Dedifferentiated amniotic fluid mesenchymal stem cell (primary cell): ENCODE measurements at regions not wholly inside any gene's neighbourhood (a gene's known extent, or its start where the extent isn't known, plus 50 kb on each side); places are given as distances from the start of the nearest gene placed in this dataset.

ENCODE experiments used
- DNase-seq: peaks from one replicate; pipeline ENCODE4 v3.0.0-alpha.2; 2016; ENCODE audit errors: extremely low spot score

- DNase-seq: no peak
These were observed 792.0 kb downstream of the UQCRFS1 start for GRCh38 chr19:28420811-28421550.

DNA sequence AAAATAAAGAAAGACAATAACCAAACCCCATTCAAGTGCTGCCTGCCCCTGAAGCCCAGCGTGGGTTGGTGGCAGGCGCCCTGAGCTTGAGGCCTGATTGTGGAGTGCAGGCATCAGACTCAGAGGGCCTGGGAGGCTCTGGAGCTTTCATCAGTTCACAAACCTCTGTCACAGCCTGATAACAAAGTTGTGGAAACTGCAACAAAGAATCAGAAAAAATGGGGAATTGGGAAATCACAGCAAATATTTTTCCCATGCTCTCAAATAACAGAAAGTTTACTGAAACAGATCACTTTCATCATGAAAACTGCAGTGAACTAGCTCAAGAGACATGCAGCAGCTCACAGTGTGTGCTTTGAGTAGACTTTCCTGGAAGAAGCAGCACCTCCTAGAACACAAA is 793.6 kb downstream of the UQCRFS1 start:
- DNase-seq: no peak

DNA sequence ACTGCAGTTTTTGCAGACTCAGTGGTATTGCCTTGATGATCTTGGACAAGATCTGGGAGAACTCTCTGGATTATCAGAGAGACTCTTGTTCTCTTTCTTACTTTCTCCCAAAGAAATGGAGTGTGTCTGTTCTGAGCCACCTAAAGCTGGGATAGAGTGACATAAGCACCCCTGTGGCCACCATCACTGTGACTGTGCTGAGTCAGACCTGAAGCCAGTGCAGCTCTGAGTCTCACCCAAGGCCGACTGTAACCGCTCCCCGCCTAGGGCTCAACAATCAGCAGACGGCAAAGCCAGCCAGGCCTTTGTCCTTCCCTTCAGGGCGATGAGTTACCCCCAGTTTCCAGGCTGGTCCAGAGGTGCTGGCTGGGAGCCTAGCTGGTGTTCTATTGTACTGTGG is 795.6 kb downstream of the UQCRFS1 start:
- no peak for DNase-seq

- no peak for DNase-seq
These were observed 796.7 kb downstream of the UQCRFS1 start for GRCh38 chr19:28416245-28416644.

DNA sequence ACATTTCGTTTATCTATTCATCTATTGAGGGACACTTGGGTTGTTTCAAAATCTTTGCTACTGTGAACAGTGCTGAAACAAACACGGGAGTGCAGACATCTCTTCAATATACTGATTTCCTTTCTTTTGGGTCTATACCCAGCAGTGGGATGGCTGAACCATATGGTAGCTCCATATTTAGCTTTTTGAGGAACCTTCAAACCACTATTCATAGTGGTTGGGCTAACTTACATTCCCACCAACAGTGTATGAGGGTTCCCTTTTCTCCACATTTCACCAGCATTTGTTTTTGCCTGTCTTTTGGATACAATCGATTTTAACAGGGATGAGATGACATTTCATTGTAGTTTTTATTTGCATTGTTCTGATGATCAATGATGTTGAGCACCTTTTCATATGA is 798.2 kb downstream of the UQCRFS1 start:
- DNase-seq: no peak

DNA sequence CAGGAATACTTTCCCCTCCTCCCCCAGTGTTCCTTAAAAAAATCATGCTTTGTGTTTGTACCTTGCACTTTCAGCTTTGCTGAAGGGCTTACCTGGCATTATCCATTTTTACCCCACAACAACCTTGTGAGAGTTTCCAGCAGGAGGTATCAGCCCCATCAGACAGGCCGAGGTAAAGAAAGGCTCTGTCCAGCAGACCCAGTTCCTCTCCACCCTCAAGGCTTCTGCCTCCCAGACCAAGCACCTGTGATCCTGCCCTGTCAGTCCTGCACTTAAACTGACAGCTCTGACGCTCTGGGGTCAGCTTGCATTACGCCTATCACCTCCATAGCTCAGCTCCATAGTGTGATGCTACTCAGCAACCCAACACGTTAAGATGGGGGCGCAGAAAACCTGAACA is 803.1 kb downstream of the UQCRFS1 start:
- DNase-seq: no peak

DNA sequence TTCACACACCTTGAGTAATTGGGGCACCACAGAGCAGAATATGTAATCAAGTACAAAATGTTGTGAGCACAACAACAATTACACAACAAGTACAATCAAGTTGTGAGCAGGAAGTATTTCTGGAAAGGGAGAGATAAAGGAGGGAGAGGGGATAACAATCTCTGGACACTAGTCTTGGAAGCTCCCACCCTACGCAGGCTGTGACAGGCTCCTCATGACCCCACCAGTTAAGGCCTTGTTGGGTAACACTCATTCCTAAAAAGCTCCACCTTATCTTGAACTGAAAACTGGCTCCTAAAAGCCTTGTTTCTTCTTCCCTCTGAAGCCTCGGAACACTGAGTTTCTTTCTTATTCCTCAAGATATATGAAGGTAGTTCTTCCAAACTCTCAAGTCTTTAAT is 806.0 kb downstream of the UQCRFS1 start:
- DNase-seq: no peak

DNA sequence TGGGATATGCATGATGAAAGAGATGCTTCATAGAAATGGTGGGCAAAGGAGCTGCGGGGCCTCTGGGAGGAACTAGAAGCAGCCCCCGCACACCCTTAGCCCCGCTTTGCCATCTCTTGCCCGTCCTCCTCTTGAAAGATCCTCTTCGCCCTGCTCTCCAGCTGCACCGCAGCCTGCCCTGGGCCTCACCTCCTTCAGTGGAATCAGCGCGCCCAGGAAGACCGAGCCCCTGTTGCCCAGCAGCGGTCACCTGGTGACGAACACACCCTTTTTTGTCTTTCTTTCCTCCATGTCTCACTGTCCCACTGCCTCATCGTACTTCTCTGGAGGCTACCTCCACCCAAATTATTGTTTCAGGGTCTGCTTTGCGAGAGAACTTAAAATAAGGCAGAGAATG is 807.6 kb downstream of the UQCRFS1 start:
- no peak for DNase-seq

GRCh38 chr19:28404472-28404871 is 808.5 kb downstream of the UQCRFS1 start:
- DNase-seq: no peak

DNA sequence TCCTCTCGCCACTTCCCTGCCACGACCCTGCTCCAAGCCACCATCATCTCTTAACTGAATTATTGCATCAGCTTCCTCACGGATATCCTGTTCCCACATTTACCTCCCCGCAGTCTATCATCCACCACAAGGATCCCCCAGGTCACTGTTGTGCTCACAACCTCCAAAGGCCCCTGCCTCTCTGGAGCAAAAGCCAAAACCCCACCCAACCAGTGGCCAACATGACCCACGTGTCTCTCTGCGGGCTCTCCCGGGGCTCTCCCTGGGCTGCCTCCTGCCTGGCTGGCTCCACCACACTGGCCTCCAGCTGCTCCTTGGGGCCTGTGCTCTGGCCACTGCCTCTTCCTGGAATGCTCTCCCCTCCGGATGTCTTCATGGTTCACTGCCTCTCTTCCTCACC is 809.3 kb downstream of the UQCRFS1 start:
- no peak for DNase-seq

GRCh38 chr19:28402701-28403290 is 810.2 kb downstream of the UQCRFS1 start:
- no peak for DNase-seq

DNA sequence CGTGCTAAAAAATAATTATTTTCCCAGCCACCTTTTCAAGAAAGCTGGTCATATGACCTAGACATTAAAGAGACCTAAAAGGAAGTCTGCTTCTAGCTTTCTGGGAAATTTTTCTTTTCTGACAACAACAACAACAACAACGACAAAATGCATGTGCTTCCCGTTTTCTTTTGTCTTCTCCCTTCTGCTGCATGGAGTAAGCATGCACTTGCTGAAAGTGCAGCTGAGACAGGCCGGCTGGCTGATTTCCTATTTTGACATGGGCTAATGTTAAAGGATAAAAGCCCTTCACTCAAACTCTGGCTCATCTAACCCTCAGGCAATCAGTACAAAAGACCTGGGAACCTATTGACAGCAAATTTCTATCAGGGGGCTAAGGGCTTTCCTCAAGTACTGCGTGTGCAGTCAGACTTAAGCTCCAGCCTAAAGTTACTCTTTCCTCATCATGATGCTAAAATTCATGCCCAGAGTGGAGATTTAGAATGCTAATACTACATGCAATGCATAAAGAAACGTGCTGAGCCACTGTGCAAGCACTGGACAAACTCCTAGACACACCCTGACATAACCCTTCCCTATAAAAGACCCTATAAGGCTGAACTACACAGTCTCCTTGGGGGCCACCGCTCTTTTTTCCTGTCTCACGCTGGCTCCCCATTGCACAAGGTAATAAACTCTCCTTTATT is 811.1 kb downstream of the UQCRFS1 start:
- DNase-seq: no peak

GRCh38 chr19:28400953-28401671 is 811.8 kb downstream of the UQCRFS1 start:
- no peak for DNase-seq

GRCh38 chr19:28399187-28399586 is 813.8 kb downstream of the UQCRFS1 start:
- DNase-seq: no peak

- DNase-seq: no peak
These were observed 815.2 kb downstream of the UQCRFS1 start for GRCh38 chr19:28397800-28398199.

DNA sequence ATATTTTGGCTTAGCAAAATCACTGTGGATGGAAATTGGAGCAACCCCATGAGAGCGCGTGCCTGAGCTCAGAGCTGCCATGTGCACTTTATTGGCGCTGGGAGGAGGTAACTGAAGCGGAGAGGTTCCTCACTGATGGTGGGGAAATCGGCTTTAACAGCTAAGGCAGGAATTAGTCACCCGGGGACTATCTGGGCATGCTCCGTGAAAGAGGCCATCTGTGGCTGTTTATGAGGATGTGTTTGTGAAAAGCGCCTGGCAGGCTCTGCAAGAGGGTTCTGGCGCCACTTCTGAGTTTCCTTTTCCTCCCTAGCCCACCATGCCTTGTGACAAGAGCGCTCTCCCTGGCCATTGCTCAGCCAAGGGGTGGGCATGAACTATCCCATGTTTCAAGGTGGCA is 815.6 kb downstream of the UQCRFS1 start:
- no peak for DNase-seq

- DNase-seq: no peak
These were observed 816.6 kb downstream of the UQCRFS1 start for GRCh38 chr19:28396287-28396831.

DNA sequence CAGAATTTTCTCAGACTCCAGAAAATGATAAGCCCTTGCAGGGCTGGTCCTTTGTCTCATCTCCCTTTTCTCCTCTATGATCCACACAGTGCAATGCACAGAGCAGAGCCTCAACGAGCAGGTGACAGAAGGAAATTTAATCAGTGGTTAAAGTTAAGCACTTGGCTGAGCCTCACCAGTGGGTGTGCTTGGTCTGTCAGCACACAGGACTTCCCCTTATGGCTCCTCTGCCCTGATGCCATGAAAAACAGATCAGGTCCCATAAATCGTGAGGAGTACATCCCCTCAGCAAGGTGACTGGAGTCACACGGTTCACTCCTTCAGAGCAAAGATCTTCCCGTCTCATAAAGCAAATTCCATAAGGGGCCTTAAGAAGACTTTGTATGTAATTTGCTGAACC is 818.2 kb downstream of the UQCRFS1 start:
- DNase-seq: no peak

DNA sequence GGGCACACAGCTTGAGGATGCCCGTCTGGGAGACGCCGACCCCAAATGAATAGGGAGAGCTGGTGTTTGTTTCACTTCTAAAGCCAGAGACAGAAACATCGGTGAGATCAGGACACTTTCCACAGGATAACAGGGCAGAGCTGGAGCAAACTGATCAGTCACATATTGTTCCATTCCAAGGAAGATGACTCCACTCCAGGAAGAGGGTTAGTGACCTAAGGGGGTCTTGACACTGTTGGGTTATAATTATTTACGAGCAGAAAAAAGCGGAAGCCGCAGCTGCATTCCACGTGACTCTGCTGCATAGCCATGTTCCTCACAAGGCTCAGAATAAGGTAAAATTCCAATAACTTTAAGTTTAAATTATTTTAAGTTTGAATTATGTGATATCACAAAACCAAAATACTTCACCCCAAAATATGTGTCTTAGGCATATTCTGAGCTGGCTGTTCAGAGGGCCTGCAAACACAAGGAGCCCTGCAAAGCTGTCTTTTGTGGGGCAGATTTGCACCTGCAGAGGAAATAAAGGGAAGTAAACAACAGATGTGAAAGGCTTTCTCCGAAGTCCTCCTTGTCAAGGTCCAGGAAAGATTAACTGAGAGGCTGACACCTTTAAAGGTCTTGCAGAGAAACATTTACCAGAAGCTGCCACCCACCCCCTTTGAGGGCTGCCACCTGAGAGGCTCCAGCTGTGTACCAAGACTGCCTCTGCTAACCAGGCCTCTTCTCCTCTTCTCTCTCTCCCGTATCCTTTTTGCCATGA is 819.2 kb downstream of the UQCRFS1 start:
- DNase-seq: no peak

- DNase-seq: no peak
These were observed 824.0 kb downstream of the UQCRFS1 start for GRCh38 chr19:28388988-28389387.

DNA sequence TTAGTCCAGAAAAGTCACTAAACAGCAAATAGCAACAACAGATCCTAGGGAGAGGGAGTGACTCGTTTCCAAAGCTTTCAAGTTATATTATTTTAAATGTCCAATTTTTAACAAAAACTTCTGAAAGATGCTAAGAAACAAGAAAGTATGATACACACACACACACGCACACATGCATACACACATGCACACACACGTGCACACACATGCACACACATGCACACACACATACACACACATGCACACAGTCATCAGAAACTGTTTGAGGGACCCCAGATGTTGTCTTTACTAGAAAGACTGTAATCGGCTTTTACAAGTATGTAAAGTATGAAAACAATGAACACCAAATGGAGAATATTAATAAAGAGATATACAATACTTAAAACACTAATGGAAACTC is 825.4 kb downstream of the UQCRFS1 start:
- DNase-seq: no peak

- DNase-seq: no peak
These were observed 826.5 kb downstream of the UQCRFS1 start for GRCh38 chr19:28386470-28386869.
